Stimulated activated CD4-positive, alpha-beta T cell treated with anti-CD3 and anti-CD28 coated beads, Interleukin-4, amount 100 ng/mL, for 24 hours (primary cell): ENCODE measurements at regions not wholly inside any gene's neighbourhood (a gene's known extent, or its start where the extent isn't known, plus 50 kb on each side); places are given as distances from the start of the nearest gene placed in this dataset.
"Not testable (repeated sequence)": the region's sequence is repeated elsewhere in the genome, so short reads cannot be mapped to it uniquely, and the experiment has no call there.

ENCODE experiments used
- DNase-seq: peaks from one replicate; pipeline ENCODE4 v3.0.0-alpha.2; 2020

DNA sequence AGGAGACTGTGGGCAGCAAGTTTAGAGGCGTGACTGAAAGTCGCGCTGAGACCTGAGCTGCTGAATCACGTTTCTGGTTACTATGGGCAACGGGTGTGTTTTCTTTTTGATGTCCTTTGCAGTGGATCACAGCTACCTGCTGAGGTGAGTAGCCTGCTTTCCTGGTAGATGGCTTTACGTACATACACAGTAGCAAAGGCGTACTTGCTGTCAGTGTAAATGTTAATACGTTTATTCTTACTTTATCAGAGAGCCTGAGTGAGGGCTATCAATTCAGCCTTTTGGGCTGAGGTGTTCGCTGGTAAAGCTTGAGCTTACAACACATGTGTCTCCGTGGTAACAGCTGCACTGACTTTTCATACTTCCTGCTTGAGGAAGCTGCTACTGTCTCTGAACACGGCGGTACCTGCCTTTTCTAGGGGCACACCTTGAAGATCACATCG, 165.1 kb upstream of the CCZ1B start:
- DNase-seq = peak; percentile 54

DNA sequence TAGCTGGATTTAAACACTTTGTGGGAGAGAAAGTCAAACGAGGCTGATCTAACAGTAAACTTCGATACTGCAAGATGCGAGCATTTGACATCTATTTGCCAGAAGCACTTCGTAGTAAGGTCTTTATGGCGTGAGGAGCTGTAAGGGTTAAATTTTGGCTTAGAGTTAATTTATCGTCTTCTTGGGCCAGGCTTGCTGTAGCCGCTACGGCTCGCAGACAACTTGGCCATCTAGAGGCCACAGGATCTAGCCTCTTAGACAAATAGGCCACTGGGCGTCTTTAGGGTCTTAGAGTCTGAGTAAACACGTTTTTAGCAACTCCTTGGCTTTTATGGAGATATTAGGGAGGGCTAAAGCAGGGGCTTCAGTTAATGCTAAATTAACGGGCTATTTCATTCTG, 165.6 kb upstream of the CCZ1B start:
- not testable (repeated sequence) for DNase-seq

DNA sequence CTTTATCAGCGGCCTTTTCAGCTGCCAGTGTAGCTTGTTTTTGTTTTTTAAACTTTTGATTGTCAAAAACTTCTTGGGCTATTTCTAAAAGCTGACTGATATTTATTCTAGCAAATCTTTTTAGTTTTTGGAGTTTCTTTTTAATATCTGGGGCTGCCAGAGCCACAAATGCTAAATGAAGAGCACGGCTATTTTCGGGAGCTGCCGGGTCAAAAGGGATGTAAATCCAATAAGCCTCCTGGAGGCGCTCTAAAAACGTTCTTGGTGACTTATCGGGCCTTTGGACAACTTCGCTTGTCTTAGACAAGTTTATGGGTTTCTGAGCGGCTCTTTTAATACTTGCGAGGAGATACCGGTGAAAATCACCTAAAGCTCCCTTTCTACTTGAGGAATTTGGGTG, 166.1 kb upstream of the CCZ1B start:
- not testable (repeated sequence) for DNase-seq

DNA sequence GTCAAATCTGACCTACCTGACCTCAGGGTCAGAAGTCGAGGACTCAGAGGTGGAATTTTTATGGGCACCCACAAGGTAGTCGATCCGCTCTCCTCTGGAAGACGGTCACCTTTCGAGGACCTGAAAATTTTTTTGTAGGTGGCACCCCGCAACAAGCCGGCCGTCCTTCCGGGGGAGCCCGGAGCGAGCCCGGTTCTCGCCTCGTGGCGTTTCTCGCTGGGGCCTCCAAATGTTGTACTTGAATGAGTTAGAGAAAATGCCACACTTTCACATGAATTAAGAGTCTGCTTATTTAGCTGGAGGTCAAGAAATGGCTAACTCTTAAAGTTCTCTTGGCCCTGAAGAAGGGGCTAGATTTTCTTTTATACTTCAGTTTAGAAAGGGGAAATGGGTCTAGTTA, 169.0 kb upstream of the CCZ1B start:
- DNase-seq = not testable (repeated sequence)

- not testable (repeated sequence) for DNase-seq
Measured at GRCh38 chr7:6995493-6996289, 169.6 kb upstream of the CCZ1B start.

- not testable (repeated sequence) for DNase-seq
Measured at GRCh38 chr7:6999067-6999666, 173.1 kb upstream of the CCZ1B start.

- DNase-seq = no peak
Measured at GRCh38 chr7:7002418-7003062, 176.5 kb upstream of the CCZ1B start.

DNA sequence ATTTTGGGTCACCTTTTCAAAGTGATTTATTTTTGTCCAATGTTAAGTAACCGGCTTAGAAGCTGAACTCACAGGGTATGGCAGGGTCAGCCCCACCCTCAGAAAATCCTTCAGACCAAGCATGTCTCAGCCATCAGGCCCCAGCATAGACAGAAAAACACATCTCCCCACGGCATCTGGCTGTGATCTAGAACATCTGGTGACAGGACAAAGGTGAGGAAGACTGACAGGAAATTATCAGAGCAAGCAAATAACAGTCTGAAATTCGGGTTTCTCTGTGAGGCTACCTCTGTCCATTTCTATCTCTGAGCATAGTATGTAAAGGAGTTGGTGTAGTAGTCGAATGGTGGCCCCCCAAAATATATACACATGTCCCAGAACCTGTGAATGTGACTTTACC, 177.0 kb upstream of the C1GALT1 start:
- no peak for DNase-seq

DNA sequence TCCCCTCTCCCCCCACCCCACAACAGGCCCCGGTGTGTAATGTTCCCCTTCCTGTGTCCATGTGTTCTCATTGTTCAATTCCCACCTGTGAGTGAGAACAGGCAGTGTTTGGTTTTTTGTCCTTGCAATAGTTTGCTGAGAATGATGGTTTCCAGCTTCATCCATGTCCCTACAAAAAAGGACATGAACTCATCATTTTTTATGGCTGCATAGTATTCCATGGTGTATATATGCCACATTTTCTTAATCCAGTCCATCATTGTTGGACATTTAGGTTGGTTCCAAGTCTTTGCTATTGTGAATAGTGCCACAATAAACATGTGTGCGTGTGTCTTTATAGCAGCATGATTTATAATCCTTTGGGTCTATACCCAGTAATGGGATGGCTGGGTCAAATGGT, 176.4 kb upstream of the C1GALT1 start:
- not testable (repeated sequence) for DNase-seq

- DNase-seq = not testable (repeated sequence)
Measured at GRCh38 chr7:7011241-7011640, 171.1 kb upstream of the C1GALT1 start.

DNA sequence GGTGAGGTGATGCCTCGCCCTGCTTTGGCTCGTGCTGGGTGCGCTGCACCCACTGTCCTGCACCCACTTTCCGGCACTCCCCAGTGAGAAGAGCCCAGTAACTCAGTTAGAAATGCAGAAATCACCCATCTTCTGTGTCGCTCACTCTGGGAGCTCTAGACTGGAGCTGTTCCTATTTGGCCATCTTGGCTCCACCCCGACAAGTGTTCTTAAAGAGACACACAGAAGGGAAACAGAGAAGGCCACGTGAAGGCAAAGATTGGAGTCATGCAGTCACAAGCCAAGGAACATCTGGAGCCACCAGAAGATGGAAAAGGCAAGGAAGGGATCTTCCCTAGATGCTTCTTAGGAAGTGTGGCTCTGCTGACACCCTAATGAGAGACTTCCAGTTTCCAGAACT, 170.6 kb upstream of the C1GALT1 start:
- not testable (repeated sequence) for DNase-seq

DNA sequence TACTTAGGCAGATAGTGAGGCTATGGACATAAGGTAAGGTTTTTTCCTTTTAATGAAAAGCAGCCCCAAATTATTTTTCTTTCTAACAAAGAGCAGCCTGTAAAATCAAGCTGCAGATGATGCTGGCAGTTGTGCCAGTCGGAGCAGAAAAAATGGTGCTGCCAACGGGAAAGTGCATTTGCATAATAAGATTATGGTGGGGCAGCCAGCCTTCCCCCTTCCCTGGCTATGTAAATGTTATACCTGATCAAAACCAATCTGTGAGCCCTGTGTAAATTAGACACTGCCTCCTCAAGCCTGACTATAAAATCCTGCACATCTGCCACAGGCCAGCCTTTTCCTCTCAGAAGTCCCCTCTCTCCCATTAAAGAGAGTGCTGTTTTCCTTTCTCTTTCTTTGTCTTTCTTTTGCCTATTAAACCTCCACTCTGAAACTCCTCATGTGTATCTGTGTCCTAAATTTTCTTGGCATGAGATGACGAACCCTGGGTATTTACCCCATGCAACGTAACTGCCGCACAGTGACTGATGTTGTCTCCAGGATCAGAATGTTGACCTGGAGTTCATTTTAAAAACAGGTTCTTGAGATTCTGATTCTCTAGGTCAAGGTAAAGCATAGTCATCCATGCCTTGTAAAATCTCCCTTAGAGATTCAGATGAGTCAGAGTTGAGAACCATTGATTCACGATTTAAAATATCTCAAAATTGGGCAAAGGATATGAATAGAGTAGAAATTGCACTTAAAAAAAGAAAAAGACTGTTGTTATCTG, 167.3 kb upstream of the C1GALT1 start:
- DNase-seq = no peak

- DNase-seq = no peak
Measured at GRCh38 chr7:7017707-7018280, 164.6 kb upstream of the C1GALT1 start.

DNA sequence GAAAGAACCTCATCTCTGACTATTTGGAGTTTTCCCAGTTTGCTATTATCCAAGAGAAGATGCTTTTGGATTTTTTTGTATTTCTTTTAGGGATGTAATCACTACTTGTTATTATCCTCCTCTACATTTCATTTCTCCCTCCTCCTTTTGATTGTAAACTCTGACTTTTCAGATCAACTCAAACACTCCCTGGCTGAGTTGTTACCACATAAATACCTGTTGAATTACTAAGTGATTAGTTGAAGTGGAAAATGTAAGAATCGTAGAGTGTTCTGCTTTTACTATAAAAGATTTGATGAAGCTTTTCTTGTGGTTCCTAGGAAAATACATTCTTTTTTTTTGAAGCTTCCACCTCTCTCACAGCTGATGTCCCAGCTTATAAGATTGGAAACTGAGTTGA, 164.1 kb upstream of the C1GALT1 start:
- DNase-seq = no peak

DNA sequence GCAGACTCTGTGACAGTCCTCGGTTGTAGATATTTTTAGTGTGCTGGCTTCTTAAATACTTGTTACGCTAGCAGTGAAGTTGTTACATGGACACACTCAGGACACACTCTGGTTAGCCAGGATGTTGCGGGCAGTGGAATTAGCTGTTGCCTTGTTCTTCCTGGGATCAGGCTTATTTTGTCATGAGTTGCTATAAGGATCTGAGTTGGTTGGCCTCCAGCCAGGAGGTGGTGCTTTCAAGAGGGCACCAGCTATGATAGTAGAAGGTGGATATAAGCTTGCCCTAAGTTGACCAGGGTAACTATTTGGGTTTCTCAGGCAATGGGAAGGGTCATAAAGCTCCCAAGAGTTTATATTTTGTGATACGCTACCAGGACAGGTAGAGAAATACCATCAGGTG, 150.1 kb upstream of the C1GALT1 start:
- DNase-seq = no peak

- DNase-seq = no peak
Measured at GRCh38 chr7:7035851-7036250, 146.5 kb upstream of the C1GALT1 start.

- not testable (repeated sequence) for DNase-seq
Measured at GRCh38 chr7:7042286-7042893, 140.0 kb upstream of the C1GALT1 start.

GRCh38 chr7:7044806-7045205, 137.5 kb upstream of the C1GALT1 start:
- DNase-seq = no peak

- no peak for DNase-seq
Measured at GRCh38 chr7:7048213-7048612, 134.1 kb upstream of the C1GALT1 start.

DNA sequence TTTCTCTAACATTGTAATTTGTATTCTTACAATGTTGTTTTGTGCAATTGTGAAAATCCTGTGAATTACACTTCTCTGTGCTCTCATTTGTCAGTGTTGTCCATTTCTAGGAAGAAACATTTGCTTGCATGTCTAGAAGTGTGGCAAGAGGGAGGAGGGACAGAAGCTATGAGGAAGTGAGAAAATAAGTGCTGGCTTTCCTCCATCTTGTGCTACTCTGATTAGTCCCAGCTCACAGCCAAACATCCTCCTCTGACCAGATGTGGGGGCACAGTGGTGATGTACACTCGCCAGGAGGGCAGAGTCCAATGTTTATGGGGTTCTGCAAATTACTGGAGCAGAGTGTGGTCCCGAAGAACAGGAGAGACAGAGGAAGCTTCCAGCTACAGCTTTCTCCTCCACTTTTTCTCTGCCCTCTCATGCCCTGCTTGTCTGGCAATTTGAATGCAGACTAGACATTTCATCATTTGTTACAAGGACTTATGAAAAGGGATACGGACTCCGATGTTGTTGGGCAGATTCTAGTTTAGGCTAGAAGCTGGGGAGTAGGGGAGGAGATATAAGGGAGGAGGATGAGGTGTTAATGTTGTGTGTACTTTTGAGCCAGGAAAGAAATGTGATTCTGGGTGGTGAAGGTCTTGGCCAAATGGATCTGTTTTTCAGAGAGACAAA, 131.0 kb upstream of the C1GALT1 start:
- no peak for DNase-seq

DNA sequence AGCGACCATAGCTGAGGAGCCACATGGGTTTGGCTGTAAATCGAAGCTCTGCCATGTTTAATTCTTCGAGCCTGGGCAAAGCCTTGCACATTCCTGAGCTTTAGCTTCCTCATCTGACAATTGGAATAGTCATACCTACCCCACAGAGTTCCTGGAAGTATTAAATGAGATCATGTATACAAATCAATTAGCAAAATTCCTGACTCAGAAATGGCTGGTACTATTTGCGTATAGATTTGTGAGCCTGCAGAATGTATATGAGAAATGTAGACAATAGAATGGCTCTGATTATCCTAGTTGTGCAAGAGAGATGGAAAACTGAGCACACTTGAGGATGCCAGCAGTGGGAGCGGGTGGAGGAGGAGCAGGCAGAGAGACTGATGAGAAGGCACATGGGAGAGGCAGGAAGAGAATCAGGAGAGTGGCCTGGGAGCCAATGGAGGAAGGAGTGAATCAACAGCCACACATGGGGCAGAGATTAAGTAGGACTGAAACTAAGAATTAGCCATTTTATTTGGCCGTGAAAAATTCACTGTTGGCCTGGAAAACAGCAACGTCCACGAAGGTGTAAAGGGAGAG, 128.0 kb upstream of the C1GALT1 start:
- no peak for DNase-seq
